Prostate gland (tissue), 2 donors: ENCODE measurements at regions not wholly inside any gene's neighbourhood (a gene's known extent, or its start where the extent isn't known, plus 50 kb on each side); places are given as distances from the start of the nearest gene placed in this dataset.

Experiments used
- CTCF ChIP-seq, 4 experiments: fragments of 200-600 bp in 2 of 4; fragments of 450-650 bp in 2 of 4; sonication (generic) in 2 of 4; IDR thresholded peaks; 1 replicate in 3 of 4; 2 replicates in 1 of 4; pipeline ENCODE4 v1.5.1; 2016 to 2019; ENCODE audit warnings: antibody characterized with exemption in 4 of 4, mild to moderate bottlenecking in 2 of 4, moderate library complexity in 2 of 4
- POLR2AphosphoS5 ChIP-seq: sonication (generic); formaldehyde crosslinking; IDR thresholded peaks from one replicate; pipeline ENCODE4 v1.6.1; 2017; ENCODE audit warnings: antibody characterized with exemption

- TF ChIP-seq CTCF (IDR thresholded peaks at IDR 0.05) (no peak), POLR2AphosphoS5 (no peak)
Measured at GRCh38 chr2:82599021-82599420, 1860.1 kb downstream of the SUCLG1 start.
